H9 (cell line): ENCODE measurements at regions not wholly inside any gene's neighbourhood (a gene's known extent, or its start where the extent isn't known, plus 50 kb on each side); places are given as distances from the start of the nearest gene placed in this dataset.

ENCODE experiments used
- DNase-seq: peaks from one replicate; pipeline ENCODE4 v3.0.0-alpha.2; 2017
- H2AFZ ChIP-seq: one replicate; pipeline ENCODE4 v1.6.1; 2013; ENCODE audit warnings: mild to moderate bottlenecking, low read length, control low read depth, moderate library complexity
- H2AK5ac ChIP-seq: 2 replicates; pipeline ENCODE4 v1.6.1; 2013; ENCODE audit warnings: low read length, control low read depth, mixed read lengths; ENCODE audit not compliant: insufficient read length
- H2BK120ac ChIP-seq: one replicate; pipeline ENCODE4 v1.6.1; 2013; ENCODE audit warnings: low read depth, mild to moderate bottlenecking, low read length, control low read depth, inconsistent platforms; ENCODE audit not compliant: poor library complexity, severe bottlenecking
- H2BK12ac ChIP-seq: 2 replicates; pipeline ENCODE4 v1.6.1; 2013; ENCODE audit warnings: low read length, control low read depth, mixed read lengths, low read depth; ENCODE audit not compliant: insufficient read length
- H2BK15ac ChIP-seq: 2 replicates; pipeline ENCODE4 v1.6.1; 2013; ENCODE audit warnings: low read depth, low read length, control low read depth
- H2BK20ac ChIP-seq: one replicate; pipeline ENCODE4 v1.6.1; 2013; ENCODE audit warnings: low read depth, mild to moderate bottlenecking, low read length, control low read depth, inconsistent platforms; ENCODE audit not compliant: poor library complexity, severe bottlenecking
- H2BK5ac ChIP-seq: 2 replicates; pipeline ENCODE4 v1.6.1; 2013; ENCODE audit warnings: low read length, control low read depth, mixed read lengths; ENCODE audit not compliant: insufficient read length
- H3K14ac ChIP-seq: 2 replicates; pipeline ENCODE4 v1.6.1; 2013; ENCODE audit warnings: low read length, control low read depth; ENCODE audit not compliant: insufficient read depth
- H3K18ac ChIP-seq: 2 replicates; pipeline ENCODE4 v1.6.1; 2013; ENCODE audit warnings: low read depth, mild to moderate bottlenecking, mixed read lengths, low read length, control low read depth; ENCODE audit not compliant: insufficient read length
- H3K23ac ChIP-seq: 2 replicates; pipeline ENCODE4 v1.6.1; 2013; ENCODE audit warnings: low read length, control low read depth, mixed read lengths, low read depth; ENCODE audit not compliant: insufficient read length
- H3K23me2 ChIP-seq: 2 replicates; pipeline ENCODE4 v1.6.1; 2013; ENCODE audit warnings: low read depth, mild to moderate bottlenecking, mixed read lengths, low read length, control low read depth; ENCODE audit not compliant: insufficient read length, poor library complexity, severe bottlenecking
- H3K27ac ChIP-seq: 2 replicates; pipeline ENCODE4 v1.5.1; 2013; ENCODE audit warnings: low read length, control low read depth, mixed read lengths, low read depth; ENCODE audit not compliant: insufficient read length
- H3K27me3 ChIP-seq: 2 replicates; pipeline ENCODE4 v1.6.1; 2013; ENCODE audit warnings: low read length, control low read depth, inconsistent platforms; ENCODE audit not compliant: insufficient read depth
- H3K4ac ChIP-seq: 2 replicates; pipeline ENCODE4 v1.6.1; 2013; ENCODE audit warnings: low read depth, mild to moderate bottlenecking, control low read depth, inconsistent platforms, low read length, moderate library complexity
- H3K4me1 ChIP-seq: 2 replicates; pipeline ENCODE4 v1.6.1; 2013; ENCODE audit warnings: low read length, control low read depth, inconsistent platforms; ENCODE audit not compliant: insufficient read depth
- H3K4me2 ChIP-seq: 2 replicates; pipeline ENCODE4 v1.6.1; 2013; ENCODE audit warnings: low read length, control low read depth, mixed read lengths; ENCODE audit not compliant: insufficient read length, insufficient read depth
- H3K56ac ChIP-seq: 2 replicates; pipeline ENCODE4 v1.6.1; 2013; ENCODE audit warnings: low read depth, mild to moderate bottlenecking, mixed read lengths, low read length, control low read depth; ENCODE audit not compliant: insufficient read length
- H3K79me1 ChIP-seq: 2 replicates; pipeline ENCODE4 v1.6.1; 2013; ENCODE audit warnings: low read depth, mild to moderate bottlenecking, moderate library complexity, low read length, control low read depth, inconsistent platforms; ENCODE audit not compliant: insufficient read depth, poor library complexity, severe bottlenecking
- H3K79me2 ChIP-seq: 2 replicates; pipeline ENCODE4 v1.6.1; 2013; ENCODE audit warnings: low read length, control low read depth, inconsistent platforms; ENCODE audit not compliant: insufficient read depth
- H3K9ac ChIP-seq: 2 replicates; pipeline ENCODE4 v1.6.1; 2013; ENCODE audit warnings: low read length, control low read depth, mixed read lengths; ENCODE audit not compliant: insufficient read length; ENCODE audit errors: extremely low read depth
- H3K9me3 ChIP-seq: one replicate; pipeline ENCODE4 v1.6.1; 2013; ENCODE audit warnings: low read depth, low read length, inconsistent platforms; ENCODE audit not compliant: control insufficient read depth
- H3T11ph ChIP-seq: one replicate; pipeline ENCODE4 v1.6.1; 2013; ENCODE audit warnings: mild to moderate bottlenecking, low read length, control low read depth, inconsistent platforms
- H4K20me1 ChIP-seq: one replicate; pipeline ENCODE4 v1.6.1; 2013; ENCODE audit not compliant: control insufficient read depth, insufficient read length, insufficient read depth
- H4K5ac ChIP-seq: 2 replicates; pipeline ENCODE4 v1.6.1; 2013; ENCODE audit warnings: low read depth, mild to moderate bottlenecking, mixed read lengths, low read length, control low read depth; ENCODE audit not compliant: insufficient read length
- H4K8ac ChIP-seq: replicated peaks from 2 replicates; pipeline ENCODE4 v1.6.1; 2013; ENCODE audit warnings: low read length, control low read depth, mixed read lengths, low read depth; ENCODE audit not compliant: insufficient read length
- H4K91ac ChIP-seq: 2 replicates; pipeline ENCODE4 v1.6.1; 2013; ENCODE audit warnings: low read depth, mild to moderate bottlenecking, moderate library complexity, mixed read lengths, low read length, control low read depth; ENCODE audit not compliant: insufficient read length
- H3K27ac Mint-ChIP-seq, 3 experiments: 2 replicates in 2 of 3; 3 replicates in 1 of 3; pipeline ENCODE4 v1.8.0; 2020 to 2021; ENCODE audit warnings: mixed read lengths in 3 of 3, mild to moderate bottlenecking in 1 of 3, moderate library complexity in 1 of 3
- H3K27me3 Mint-ChIP-seq: 2 replicates; pipeline ENCODE4 v1.8.0; 2021; ENCODE audit warnings: low read depth, mild to moderate bottlenecking, moderate library complexity, mixed read lengths
- H3K36me3 Mint-ChIP-seq, 3 experiments: 2 replicates in 2 of 3; 3 replicates in 1 of 3; pipeline ENCODE4 v1.8.0; 2020 to 2021; ENCODE audit warnings: low read depth in 3 of 3, mixed read lengths in 3 of 3; ENCODE audit not compliant: insufficient read depth in 1 of 3
- H3K4me1 Mint-ChIP-seq, 2 experiments: 2 replicates each; pipeline ENCODE4 v1.8.0; 2020; ENCODE audit warnings: mixed read lengths in 2 of 2
- H3K4me3 Mint-ChIP-seq, 2 experiments: 2 replicates in 1 of 2; 3 replicates in 1 of 2; pipeline ENCODE4 v1.8.0; 2020 to 2021; ENCODE audit warnings: mild to moderate bottlenecking in 2 of 2, mixed read lengths in 2 of 2, moderate library complexity in 1 of 2
- H3K9me3 Mint-ChIP-seq, 2 experiments: 2 replicates in 1 of 2; 3 replicates in 1 of 2; pipeline ENCODE4 v1.8.0; 2020; ENCODE audit warnings: mild to moderate bottlenecking in 2 of 2, mixed read lengths in 2 of 2, moderate library complexity in 1 of 2
- WGBS: extraction: QIAGEN DNeasy Blood & Tissue Kit; methylation state at CpG from one replicate; pipeline ENCODE4 v1.1.7; 2013; ENCODE audit warnings: missing lambda C conversion rate, low lambda C conversion rate, mixed read lengths; ENCODE audit not compliant: insufficient read length; ENCODE audit errors: extremely low coverage; 5-methylcytosine and 5-hydroxymethylcytosine counted together
- TF ChIP-seq, protein P1 (sequence below): fragments of 200-600 bp; sonication (generic); conservative IDR thresholded peaks from 3 replicates; pipeline ENCODE4 v1.8.0; 2021; ENCODE audit warnings: antibody characterized with exemption, mild to moderate bottlenecking

DNA sequence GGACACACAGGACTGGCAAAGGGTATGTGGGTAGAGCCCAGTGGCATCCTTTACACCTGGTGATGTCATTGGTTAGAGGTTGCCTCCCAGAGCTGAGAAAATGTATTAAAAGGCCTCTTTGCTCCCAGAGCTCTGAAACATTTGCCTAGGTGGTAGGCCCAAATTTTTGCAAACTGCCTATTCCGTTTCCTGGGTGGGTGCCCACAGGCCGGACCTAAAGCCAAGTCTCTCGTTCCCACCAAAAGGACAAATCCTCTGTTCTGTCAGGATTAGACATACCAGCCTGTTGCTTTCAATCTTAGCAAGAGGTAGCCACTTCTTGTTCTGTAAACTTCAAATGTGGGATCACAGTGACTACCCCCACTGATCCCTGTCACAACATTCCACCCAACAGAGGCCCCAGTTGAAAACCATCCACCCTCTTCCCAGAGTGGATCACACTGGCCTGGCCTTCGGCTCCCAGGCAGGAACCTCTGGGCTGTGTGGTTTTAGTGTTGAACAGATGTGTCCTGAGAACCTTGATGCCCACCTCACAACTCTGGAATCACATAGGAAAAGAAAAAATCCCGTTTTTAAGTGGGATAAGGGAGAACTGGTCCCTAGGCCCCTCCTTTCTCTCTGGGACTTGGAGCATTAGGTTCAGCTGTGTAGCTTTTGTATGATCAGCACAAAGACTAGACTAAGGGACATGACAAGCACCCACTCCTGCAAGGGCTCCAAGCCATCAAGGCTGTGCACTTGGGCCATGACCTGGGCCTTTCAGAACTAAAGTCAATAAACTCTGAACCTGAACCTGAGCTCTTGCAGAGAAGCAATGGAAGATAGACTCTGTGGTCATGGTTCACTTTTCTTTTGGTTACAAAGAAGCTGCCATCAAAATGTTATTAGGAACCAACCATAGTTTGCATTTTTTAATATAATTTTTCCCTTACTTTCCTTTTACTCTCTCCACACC is 211.3 kb downstream of the CYP26B1 start:
- H3K9me3 Mint-ChIP-seq, result no peaks in the 10 kb centered on the region; a peak in 2 of 5 replicates
- H3K27me3 Mint-ChIP-seq, result peaks cover 8% of the 10 kb centered on the region
- Histone ChIP-seq H3K27ac (no peak overlapping the region), H3K4ac (no peak overlapping the region), H4K5ac (no peak overlapping the region), H4K91ac (no peak overlapping the region), H2BK120ac (no peak overlapping the region), H2BK20ac (no peak overlapping the region), H2BK5ac (no peak overlapping the region), H3K9ac (no peak overlapping the region), H3K27me3 (no peaks in the 10 kb centered on the region), H3K56ac (no peak overlapping the region), H3K23me2 (no peaks in the 10 kb centered on the region), H3K79me1 (no peaks in the 10 kb centered on the region), H3T11ph (no peak overlapping the region), H2BK12ac (no peak overlapping the region), H3K14ac (no peak overlapping the region), H3K4me2 (no peak overlapping the region), H2AFZ (no peak overlapping the region), H4K8ac (no peak overlapping the region), H3K9me3 (no peaks in the 10 kb centered on the region), H4K20me1 (no peaks in the 10 kb centered on the region), H3K4me1 (no peaks in the 10 kb centered on the region), H3K23ac (no peak overlapping the region), H3K79me2 (no peaks in the 10 kb centered on the region), H2BK15ac (no peak overlapping the region), H2AK5ac (no peak overlapping the region), H3K18ac (no peak overlapping the region)
- DNase-seq, result no peak
- no peak overlapping the region for H3K4me3 Mint-ChIP-seq
- no peaks in the 10 kb centered on the region for H3K4me1 Mint-ChIP-seq
- no peaks in the 10 kb centered on the region; a peak in 1 of 7 replicates for H3K36me3 Mint-ChIP-seq
- H3K27ac Mint-ChIP-seq, result no peak overlapping the region
- TF ChIP-seq, protein P1, sequence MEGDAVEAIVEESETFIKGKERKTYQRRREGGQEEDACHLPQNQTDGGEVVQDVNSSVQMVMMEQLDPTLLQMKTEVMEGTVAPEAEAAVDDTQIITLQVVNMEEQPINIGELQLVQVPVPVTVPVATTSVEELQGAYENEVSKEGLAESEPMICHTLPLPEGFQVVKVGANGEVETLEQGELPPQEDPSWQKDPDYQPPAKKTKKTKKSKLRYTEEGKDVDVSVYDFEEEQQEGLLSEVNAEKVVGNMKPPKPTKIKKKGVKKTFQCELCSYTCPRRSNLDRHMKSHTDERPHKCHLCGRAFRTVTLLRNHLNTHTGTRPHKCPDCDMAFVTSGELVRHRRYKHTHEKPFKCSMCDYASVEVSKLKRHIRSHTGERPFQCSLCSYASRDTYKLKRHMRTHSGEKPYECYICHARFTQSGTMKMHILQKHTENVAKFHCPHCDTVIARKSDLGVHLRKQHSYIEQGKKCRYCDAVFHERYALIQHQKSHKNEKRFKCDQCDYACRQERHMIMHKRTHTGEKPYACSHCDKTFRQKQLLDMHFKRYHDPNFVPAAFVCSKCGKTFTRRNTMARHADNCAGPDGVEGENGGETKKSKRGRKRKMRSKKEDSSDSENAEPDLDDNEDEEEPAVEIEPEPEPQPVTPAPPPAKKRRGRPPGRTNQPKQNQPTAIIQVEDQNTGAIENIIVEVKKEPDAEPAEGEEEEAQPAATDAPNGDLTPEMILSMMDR, result no peak
- WGBS, result no CpG with 5 or more reads among the region's 5 CpGs
